ENCODE measurements at regions not wholly inside any gene's neighbourhood (a gene's known extent, or its start where the extent isn't known, plus 50 kb on each side); places are given as distances from the start of the nearest gene placed in this dataset.
"Not testable (repeated sequence)": the region's sequence is repeated elsewhere in the genome, so short reads cannot be mapped to it uniquely, and the experiment has no call there.

DNA sequence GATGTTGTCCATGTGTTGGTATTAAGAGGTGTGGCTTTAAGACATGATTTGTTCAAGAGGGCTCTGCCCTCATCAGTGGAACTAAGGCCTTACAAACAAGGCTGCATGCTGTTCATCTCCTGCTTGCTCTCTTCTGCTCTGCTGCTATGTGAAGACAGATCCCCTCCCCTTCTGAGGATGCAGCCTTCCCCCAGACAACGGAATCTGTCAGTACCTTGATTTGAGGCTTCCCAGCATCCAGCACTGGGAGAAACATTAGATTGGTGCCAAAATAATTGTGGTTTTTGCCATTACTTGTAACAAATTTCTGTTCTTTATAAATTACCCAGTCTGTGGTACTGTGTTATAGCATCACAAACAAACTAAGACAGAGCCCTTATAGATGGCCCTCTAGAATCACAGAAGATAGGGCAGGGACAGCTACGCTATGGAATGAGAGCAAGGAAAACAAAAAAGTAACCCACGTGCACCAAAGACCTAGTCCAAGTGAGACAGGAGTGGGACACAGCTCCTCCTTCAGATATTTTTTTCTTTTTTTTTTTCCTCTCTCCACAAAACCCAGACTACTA is 151.5 kb upstream of the RXFP2 start:
- Histone ChIP-seq H3K36me3 (no peaks in the 10 kb centered on the region), H3K4me1 (0 out of 20 replicates have a peak, but pooled peaks cover 0 to 3% (median 0%) of the 10 kb centered on the region in 10 experiments), H3K4me3 (no peak overlapping the region), H3K27ac (no peak overlapping the region), H3K27me3 (no peaks in the 10 kb centered on the region), H3K4me2 (no peak overlapping the region), H3K9me3 (replicated peaks in 1 of 11) (peaks cover 0 to 16% (median 9%) of the 10 kb centered on the region in 11 experiments; a peak in 16 of 22 replicates), H4K20me1 (no peaks in the 10 kb centered on the region), H3K9ac (no peak overlapping the region)
- no peak for TF ChIP-seq Cebpa-rat (IDR thresholded peaks at IDR 0.05)

DNA sequence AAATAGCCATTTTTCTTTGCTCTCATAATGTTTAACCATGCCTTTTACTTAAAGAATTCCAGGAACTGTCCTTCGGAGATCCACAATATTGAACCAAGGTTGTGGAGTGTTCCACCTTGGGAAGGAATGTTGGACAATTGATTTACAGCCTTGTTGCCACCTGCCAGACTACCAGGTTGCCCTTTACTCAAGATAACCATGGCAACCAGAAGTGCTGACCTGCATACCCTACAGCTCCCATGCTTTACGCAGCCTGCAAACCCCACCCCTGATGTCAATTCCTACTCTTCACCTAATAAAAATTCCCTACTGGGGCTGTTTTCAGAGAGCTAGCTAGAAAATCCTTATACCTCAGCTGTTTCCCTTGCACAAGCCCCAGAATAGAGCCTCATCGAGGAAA is 151.0 kb upstream of the RXFP2 start:
- Histone ChIP-seq H3K36me3 (no peaks in the 10 kb centered on the region), H3K9me3 (replicated peaks in 1 of 11) (peaks cover 0 to 16% (median 8%) of the 10 kb centered on the region in 11 experiments; a peak in 15 of 22 replicates), H3K4me2 (no peak overlapping the region), H3K4me3 (no peak overlapping the region), H4K20me1 (no peaks in the 10 kb centered on the region), H3K4me1 (0 out of 20 replicates have a peak, but pooled peaks cover 0 to 3% (median 0%) of the 10 kb centered on the region in 10 experiments), H3K9ac (no peak overlapping the region), H3K27ac (no peak overlapping the region), H3K27me3 (no peaks in the 10 kb centered on the region)
- TF ChIP-seq Cebpa-rat (IDR thresholded peaks at IDR 0.05): no peak

DNA sequence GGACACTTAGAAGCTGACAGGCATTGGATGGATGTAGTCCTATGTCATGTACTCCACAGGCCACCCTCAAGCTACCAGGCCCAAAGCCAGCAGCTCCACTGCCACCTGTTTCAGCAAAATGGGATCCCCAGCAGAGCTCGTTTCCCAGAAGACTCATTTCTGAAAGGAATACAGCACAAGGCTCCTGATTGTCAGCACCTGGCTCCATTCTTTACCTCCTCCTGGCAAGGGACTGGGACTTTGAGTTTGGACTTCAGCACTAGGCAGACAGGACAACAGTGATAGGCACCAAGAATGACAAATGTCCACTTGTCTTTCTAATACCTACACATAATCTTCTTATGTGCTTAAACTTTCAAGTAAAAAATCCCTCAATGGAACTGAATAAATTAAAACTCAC is 150.4 kb upstream of the RXFP2 start:
- no peaks in the 10 kb centered on the region for H3K27me3 ChIP-seq
- H3K4me3 ChIP-seq: no peak overlapping the region
- H3K9ac ChIP-seq: no peak overlapping the region
- H3K27ac ChIP-seq: no peak overlapping the region
- H3K4me1 ChIP-seq: 0 out of 20 replicates have a peak, but pooled peaks cover 0 to 3% (median 0%) of the 10 kb centered on the region in 10 experiments
- no peaks in the 10 kb centered on the region for H3K36me3 ChIP-seq
- H3K4me2 ChIP-seq: no peak overlapping the region
- no peaks in the 10 kb centered on the region for H4K20me1 ChIP-seq
- H3K9me3 ChIP-seq (replicated peaks in 1 of 11): peaks cover 0 to 12% (median 6%) of the 10 kb centered on the region in 11 experiments; a peak in 14 of 22 replicates
- TF ChIP-seq Cebpa-rat (IDR thresholded peaks at IDR 0.05): no peak

DNA sequence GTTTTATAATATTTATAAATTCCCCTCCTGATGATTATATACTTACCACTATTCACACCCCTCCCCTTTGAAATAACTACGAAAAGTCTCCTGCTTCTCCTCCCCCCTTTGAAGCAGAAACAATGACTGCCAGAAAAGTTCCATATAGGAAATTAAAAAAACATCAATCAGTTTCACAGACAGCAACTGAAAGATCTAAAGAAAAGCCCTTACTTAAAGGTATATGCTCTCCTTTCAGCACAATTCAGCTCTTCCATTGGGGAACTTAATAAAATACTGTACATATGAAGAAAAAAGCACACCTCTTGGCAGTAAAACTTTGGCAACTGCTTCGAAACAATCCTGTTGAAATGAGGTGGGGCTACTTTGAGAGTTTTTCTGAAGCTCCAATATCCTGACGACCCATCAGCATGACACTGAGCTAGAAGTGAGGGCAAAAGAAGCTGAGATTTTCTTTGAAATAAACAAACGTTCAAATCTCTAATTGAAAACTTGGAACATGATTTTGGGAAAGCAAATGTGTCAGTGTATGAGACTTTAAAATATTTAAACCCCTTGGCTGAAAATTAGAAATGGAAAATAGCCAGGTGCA is 147.6 kb upstream of the RXFP2 start:
- no peak for TF ChIP-seq Cebpa-rat (IDR thresholded peaks at IDR 0.05)
- Histone ChIP-seq H3K4me1 (0 out of 20 replicates have a peak, but pooled peaks cover 0 to 3% (median 0%) of the 10 kb centered on the region in 10 experiments), H3K9ac (no peak overlapping the region), H3K36me3 (no peaks in the 10 kb centered on the region), H3K27ac (no peak overlapping the region), H3K4me3 (no peak overlapping the region), H4K20me1 (no peaks in the 10 kb centered on the region), H3K27me3 (no peaks in the 10 kb centered on the region), H3K4me2 (no peak overlapping the region), H3K9me3 (replicated peaks in 1 of 11) (no peaks in the 10 kb centered on the region)

DNA sequence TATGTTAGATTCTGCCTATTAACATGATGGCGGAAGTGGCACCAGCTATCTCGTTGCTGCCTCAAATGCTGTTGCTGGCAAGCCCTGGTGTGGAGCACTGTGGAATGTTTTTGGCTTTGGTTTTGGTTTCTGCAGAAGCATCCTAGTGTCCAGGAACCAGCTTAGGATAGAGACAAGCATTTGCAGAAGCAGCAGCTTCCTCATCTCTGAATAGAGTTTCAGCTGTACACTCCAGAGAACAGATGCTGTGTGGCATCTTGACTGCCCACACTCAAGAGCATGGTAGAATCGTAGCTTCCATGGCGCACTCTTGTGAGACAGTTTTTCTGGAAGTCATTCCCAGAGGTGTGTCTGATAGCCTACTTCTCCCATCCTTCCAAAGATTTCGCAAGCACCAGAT is 145.3 kb upstream of the RXFP2 start:
- Histone ChIP-seq H3K4me1 (peaks cover 0 to 5% (median 0%) of the 10 kb centered on the region in 10 experiments; a peak in 2 of 20 replicates), H3K27ac (no peak overlapping the region), H3K36me3 (no peaks in the 10 kb centered on the region), H3K27me3 (no peaks in the 10 kb centered on the region), H3K9me3 (replicated peaks in 1 of 11) (no peaks in the 10 kb centered on the region), H4K20me1 (no peaks in the 10 kb centered on the region), H3K4me2 (no peak overlapping the region), H3K4me3 (no peak overlapping the region), H3K9ac (no peak overlapping the region)
- no peak for TF ChIP-seq Cebpa-rat (IDR thresholded peaks at IDR 0.05)

DNA sequence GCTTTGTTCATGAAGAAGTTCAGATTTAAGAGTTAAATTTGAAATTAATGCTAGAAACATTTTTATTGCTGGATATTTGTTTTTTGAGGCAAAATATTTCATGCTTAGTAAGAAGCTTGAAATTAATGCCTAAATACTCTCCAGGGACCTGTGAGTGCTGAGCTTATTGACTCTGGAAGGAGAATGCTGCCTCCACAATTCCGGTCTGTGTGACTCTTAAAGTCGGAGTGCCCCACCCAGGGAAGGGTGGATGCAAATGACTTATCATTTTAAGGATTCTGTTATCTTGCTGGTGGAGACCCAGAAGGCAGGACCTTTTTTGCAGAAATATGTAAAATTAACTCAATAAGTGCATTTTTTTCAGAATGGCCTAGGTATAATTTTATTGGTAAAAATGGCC is 143.8 kb upstream of the RXFP2 start:
- Histone ChIP-seq H3K27me3 (no peaks in the 10 kb centered on the region), H3K4me3 (no peak overlapping the region), H3K36me3 (no peaks in the 10 kb centered on the region), H3K4me2 (no peak overlapping the region), H3K4me1 (peaks cover 0 to 5% (median 0%) of the 10 kb centered on the region in 10 experiments; a peak in 3 of 20 replicates), H3K27ac (no peak overlapping the region), H3K9me3 (replicated peaks in 1 of 11) (no peaks in the 10 kb centered on the region), H4K20me1 (no peaks in the 10 kb centered on the region), H3K9ac (no peak overlapping the region)
- TF ChIP-seq Cebpa-rat (IDR thresholded peaks at IDR 0.05): no peak

DNA sequence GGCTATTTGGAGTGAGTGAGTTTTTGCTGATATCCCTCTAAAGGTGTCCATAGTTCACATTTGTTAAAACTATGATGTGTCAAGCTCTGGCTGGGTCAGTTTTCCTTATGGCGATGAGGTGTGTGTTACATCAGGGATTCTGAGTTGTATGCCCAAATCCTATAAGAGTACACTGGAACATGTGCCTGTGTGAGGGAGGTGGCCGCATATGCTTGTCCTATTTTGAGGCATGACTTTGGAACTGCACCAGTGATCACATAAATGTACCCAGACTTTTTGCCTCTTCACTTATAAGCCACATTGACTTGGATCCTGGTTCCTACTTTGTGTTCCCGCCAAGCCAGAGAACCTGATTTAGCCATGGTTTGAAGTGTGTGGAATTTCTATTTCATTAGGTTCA is 140.3 kb upstream of the RXFP2 start:
- no peak for TF ChIP-seq Cebpa-rat (IDR thresholded peaks at IDR 0.05)
- H3K9me3 ChIP-seq (replicated peaks in 1 of 11): no peaks in the 10 kb centered on the region
- peaks cover 0 to 5% (median 0%) of the 10 kb centered on the region in 10 experiments; a peak in 3 of 20 replicates for H3K4me1 ChIP-seq
- H3K36me3 ChIP-seq: no peaks in the 10 kb centered on the region
- no peak overlapping the region for H3K4me3 ChIP-seq
- no peaks in the 10 kb centered on the region for H3K27me3 ChIP-seq
- H3K4me2 ChIP-seq: no peak overlapping the region; a peak in 1 of 22 replicates
- no peak overlapping the region for H3K27ac ChIP-seq
- H4K20me1 ChIP-seq: no peaks in the 10 kb centered on the region
- no peak overlapping the region for H3K9ac ChIP-seq

DNA sequence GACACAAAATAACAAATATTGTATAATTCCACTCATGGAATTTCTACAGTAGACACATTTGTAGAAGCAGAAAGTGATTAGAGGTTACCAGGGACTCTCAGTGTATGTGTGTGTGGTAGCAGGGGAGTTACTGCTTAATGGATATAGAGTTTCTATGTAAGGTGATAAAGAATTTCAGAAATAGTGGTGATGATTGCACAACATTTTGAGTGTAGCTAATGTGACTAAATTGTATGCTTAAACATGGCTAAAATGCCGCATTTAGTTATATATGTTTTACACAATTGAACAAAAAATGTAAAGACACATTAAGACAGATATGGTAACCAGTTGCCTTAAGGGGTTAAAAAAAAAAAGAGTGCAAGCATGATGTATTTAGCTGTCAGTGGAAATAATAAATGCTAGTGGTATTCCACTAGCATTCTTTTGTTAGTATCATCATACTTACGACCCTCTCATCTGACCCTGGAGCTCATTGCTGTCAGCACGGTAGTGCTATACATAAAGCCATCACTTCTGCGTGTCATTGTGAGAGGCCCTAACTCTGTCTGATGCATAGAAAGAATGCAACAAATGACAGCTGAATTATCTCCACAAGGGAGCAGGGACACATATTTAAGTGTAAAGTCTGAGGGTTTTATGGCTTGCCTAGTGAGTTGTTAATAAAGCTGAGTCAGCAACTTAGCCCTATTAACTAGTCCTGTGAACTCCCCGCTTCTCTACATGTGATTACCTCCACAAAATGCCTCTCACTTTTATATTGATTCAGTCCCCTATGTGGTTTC is 134.1 kb upstream of the RXFP2 start:
- no peak overlapping the region for H3K9ac ChIP-seq
- H3K4me1 ChIP-seq: peaks cover 0 to 4% (median 0%) of the 10 kb centered on the region in 10 experiments; a peak in 2 of 20 replicates
- H3K4me3 ChIP-seq: no peak overlapping the region
- H3K27ac ChIP-seq: no peak overlapping the region
- H3K36me3 ChIP-seq: no peaks in the 10 kb centered on the region
- no peak overlapping the region for H3K4me2 ChIP-seq
- H3K27me3 ChIP-seq: no peaks in the 10 kb centered on the region
- no peaks in the 10 kb centered on the region for H4K20me1 ChIP-seq
- no peak for TF ChIP-seq Cebpa-rat (IDR thresholded peaks at IDR 0.05)
- H3K9me3 ChIP-seq (replicated peaks in 1 of 11): peaks cover 0 to 6% (median 0%) of the 10 kb centered on the region in 11 experiments; a peak in 3 of 22 replicates

DNA sequence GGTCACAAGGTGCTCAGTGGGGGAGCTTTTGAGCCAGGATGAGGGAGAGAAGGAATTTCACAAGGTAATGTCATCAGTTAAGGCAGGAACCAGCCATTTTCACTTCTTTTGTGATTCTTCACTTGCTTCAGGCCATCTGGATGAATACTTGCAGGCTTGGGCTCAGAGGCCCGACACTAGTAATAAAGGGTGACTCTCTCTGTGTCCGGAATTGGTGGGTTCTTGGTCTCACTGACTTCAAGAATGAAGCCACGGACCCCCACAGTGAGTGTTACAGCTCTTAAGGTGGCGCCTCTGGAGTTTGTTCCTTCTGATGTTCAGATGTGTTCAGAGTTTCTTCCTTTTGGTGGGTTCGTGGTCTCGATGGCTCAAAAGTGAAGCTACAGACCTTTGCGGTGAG is 131.8 kb upstream of the RXFP2 start:
- H3K9me3 ChIP-seq (replicated peaks in 1 of 11); H3K4me1 ChIP-seq; H3K36me3 ChIP-seq; H3K9ac ChIP-seq; H4K20me1 ChIP-seq; H3K4me3 ChIP-seq; H3K27ac ChIP-seq; H3K27me3 ChIP-seq; H3K4me2 ChIP-seq: not testable (repeated sequence)

DNA sequence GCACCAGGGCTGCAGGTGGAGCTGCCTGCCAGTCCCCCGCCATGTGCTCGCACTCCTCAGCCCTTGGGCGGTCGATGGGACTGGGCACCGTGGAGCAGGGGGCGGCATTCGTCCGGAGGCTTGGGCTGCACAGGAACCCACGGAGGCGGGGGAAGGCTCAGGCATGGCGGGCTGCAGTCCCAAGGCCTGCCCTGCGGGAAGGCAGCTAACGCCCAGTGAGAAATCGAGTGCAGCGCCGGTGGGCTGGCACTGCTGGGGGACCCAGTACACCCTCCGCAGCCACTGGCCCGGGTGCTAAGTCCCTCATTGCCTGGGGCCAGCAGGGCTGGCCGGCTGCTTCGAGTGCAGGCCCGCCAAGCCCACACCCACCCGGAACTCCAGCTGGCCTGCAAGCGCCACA is 130.5 kb upstream of the RXFP2 start:
- not testable (repeated sequence) for H3K36me3 ChIP-seq; H3K27ac ChIP-seq; H3K9me3 ChIP-seq (replicated peaks in 1 of 11); H3K4me1 ChIP-seq; H4K20me1 ChIP-seq; H3K4me3 ChIP-seq; H3K27me3 ChIP-seq; H3K4me2 ChIP-seq; H3K9ac ChIP-seq
